ENCODE measurements at regions not wholly inside any gene's neighbourhood (a gene's known extent, or its start where the extent isn't known, plus 50 kb on each side); places are given as distances from the start of the nearest gene placed in this dataset.
"Not testable (repeated sequence)": the region's sequence is repeated elsewhere in the genome, so short reads cannot be mapped to it uniquely, and the experiment has no call there.

DNA sequence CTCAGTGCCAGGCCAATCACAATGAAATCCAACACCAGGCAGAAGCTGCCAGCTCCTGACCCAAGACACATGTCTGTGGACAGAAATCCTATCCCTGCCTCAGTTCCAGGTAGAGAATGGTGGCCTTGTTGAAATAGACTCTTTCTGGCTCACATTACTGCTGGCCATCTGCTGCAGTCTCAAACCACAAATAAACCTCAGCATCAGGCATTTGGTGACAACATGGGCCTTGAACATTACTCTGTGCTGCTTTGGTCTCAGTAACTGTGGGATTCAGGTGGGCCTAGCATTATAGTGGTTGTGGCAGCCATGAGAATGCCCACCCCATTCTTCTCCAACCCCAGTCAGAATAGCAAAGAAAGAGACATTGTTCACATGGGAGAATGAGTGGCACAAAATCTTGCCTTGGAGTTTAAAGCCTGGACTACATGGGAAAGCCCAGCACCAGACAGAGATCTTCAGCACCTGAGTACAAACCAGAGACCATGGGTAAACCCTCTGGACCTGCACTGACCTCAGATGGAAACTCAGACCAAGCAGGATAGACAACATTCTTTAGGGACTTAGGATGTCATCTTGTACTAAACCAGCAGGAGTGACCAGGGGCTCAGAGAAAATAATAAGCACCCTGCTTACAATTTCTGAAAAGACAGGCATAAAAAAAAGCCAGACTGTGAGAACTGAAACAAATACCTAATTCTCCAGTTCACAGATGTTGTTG lies 50.4 kb upstream of the TRAM1L1 start:
- DNase-seq (ENCODE audit: low spot score), result no peak

DNA sequence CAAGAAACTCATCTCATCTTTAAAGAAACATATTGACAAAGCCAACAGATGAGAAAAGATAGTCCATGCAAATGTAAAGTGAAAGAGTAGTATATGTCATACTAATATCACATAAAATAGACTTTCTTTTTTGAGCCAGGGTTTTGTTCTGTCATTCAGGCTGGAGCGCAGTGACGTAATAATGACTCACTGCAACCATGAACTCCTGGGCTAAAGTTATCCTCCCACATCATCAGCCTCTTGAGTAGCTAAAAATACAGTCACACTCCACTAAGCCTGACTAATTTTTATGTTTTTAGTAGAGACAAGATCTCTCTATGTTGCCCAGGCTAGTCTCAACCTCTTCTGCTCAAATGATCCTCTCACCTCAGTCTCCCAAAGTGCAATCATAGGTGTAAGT lies 51.8 kb upstream of the TRAM1L1 start:
- DNase-seq (ENCODE audit: low spot score), result no peak

- DNase-seq (ENCODE audit: low spot score), result not testable (repeated sequence)
Observed at GRCh38 chr4:117138732-117139131, 53.4 kb upstream of the TRAM1L1 start.

DNA sequence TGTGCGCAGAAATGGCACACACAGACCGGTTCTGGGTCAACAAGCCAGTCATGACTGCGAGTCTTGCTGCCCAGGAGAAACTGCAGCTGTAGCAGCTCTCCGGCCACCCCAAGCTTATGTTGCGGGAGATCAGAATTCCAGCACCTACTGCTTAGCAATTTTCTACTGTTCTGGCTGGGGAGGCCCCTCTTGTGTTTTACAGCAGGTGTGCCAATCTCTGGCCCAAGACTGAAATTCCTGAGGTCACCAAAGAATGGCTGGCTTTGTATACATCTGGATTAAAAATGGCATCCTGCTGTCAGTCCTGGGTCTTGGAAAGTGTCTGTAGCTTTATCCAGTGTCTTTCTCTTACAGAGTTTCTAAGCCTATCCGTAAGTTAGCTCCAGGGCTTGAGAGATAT lies 68.9 kb upstream of the TRAM1L1 start:
- DNase-seq (ENCODE audit: low spot score), result no peak

- no peak for DNase-seq (ENCODE audit: low spot score)
Observed at GRCh38 chr4:117156806-117157205, 71.4 kb upstream of the TRAM1L1 start.

- DNase-seq (ENCODE audit: low spot score), result no peak
Observed at GRCh38 chr4:117157360-117157759, 72.0 kb upstream of the TRAM1L1 start.

DNA sequence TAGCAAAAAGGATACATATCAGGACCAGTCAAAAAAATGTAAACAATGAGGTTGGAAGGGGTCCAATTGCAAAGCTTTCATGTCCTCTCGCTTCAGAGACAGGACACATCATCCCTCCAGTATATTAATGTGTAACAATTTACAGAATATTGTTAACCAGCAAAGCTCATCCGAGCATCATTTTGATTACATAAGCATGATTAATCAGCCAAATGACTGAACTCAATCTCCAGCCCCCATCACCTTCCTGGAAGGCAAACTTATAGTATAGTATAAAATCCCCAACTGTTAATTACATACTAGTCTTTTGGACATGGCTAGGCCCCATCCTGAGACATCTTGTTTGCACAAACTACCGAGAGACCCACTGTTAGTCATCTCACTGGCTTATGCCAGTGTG lies 77.6 kb upstream of the TRAM1L1 start:
- DNase-seq (ENCODE audit: low spot score), result no peak

- peak; percentile 7 for DNase-seq (ENCODE audit: low spot score)
Observed at GRCh38 chr4:117164338-117164737, 79.0 kb upstream of the TRAM1L1 start.

DNA sequence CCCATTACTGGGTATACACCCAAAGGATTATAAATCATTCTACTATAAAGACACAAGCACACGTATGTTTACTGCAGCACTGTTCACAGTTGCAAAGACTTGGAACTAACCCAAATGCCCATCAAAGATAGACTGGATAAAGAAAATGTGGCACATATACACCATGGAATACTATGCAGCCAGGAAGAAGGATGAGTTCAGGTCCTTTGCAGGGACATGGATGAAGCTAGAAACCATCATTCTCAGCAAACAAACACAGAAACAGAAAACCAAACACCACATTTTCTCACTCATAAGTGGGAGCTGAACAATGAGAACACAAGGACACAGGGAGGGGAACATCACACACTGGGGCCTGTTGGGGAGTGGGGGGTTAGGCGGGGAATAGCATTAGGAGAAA lies 90.0 kb upstream of the TRAM1L1 start:
- not testable (repeated sequence) for DNase-seq (ENCODE audit: low spot score)

GRCh38 chr4:117203231-117203630 lies 117.9 kb upstream of the TRAM1L1 start:
- DNase-seq (ENCODE audit: low spot score), result no peak

GRCh38 chr4:117210551-117210950 lies 125.2 kb upstream of the TRAM1L1 start:
- DNase-seq (ENCODE audit: low spot score), result no peak

DNA sequence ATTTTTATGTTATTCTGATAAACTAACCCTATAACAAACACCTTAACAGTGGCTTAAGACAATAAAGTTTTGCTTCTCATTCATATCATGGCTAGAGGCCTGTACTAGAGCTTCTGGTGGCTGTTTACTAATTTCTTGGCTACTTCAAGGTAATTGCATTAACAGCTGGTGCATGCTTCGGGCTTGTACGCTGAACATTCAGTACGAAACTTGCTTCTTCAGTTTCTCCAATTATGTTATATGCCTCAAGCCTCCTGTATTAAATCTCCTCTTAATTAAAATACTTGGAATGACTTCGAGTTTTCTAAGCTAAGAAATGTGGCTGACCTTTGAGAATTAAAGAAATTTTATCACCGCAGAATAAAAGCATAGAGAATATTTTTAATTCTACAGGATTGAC lies 138.9 kb upstream of the TRAM1L1 start:
- DNase-seq (ENCODE audit: low spot score), result no peak

DNA sequence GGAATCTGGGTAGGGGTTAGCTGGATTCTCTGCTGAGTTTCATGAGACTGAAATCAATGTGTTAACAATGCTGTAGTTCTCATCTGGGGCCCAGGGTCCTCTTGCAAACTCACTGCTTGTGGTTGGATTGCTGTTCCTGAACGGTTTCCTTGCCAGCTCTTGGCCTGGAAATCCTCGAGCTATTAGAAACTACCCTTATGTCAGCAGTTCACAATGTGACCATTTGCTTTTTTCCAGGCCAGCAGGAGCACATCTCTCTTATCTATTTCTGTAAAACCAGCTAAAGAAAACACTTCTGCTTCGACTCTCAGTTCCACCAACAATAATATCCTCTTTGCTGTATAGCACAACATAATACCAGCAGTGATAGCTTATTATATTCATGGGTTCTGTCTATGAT lies 140.1 kb upstream of the TRAM1L1 start:
- no peak for DNase-seq (ENCODE audit: low spot score)

DNA sequence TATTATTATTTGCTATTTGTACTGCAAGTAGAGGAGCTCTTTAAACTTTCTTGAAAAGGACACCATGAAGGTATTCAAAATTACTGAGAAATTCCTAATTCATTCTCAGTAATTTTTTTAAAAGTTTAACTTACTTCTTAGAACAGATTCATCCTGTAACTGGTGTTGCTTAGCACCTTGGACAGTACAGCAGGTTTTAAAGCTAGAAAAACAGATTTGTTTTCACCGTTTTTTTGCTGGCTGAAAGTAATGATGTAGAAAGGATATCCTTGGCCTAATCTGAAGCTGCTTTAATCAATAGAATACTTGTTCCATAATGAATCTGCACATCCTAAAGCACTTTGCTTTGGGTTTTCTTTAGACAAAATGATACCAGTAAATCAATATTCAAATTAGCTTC lies 142.5 kb upstream of the TRAM1L1 start:
- DNase-seq (ENCODE audit: low spot score), result no peak

GRCh38 chr4:117239434-117239833 lies 154.1 kb upstream of the TRAM1L1 start:
- DNase-seq (ENCODE audit: low spot score), result no peak

DNA sequence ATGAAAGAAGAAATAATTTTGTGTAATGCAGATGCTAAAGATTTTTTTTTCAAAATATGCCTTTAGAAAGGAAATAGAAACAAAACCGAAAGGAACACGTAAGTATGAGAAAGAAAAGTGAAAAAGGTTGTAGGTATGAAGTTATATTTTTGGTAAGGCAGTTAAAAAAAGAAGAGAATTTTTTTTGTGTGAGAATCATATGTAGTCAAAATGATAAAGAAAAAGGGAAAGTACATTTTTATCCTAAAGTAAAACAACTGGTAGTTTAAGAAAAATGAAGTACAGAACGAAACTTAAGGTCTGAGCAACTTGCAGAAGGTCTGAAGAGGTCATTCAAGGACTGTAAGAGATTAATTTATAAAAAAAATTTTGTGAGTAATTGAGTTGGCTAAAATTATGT lies 164.0 kb upstream of the TRAM1L1 start:
- DNase-seq (ENCODE audit: low spot score), result no peak

- DNase-seq (ENCODE audit: low spot score), result no peak
Observed at GRCh38 chr4:117264072-117264471, 178.7 kb upstream of the TRAM1L1 start.

DNA sequence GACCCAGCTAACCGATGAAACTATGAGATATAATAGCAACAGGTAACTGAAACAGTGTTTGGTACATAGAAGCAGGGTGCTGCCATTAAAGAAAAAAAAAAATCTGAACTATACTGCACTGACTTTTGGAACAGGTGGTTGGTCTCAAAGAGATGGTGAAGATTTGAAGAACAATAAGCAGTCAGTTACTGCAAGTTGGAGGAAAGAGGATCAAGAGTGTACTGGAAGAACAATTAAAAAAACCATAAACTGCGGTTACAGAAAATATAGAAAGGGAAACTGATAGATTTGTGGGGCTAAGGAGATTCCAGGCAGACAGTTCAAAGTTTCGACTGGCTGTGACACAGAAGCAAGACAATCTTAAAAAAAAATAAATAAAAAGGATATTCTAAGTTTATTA lies 181.9 kb upstream of the TRAM1L1 start:
- DNase-seq (ENCODE audit: low spot score), result no peak

DNA sequence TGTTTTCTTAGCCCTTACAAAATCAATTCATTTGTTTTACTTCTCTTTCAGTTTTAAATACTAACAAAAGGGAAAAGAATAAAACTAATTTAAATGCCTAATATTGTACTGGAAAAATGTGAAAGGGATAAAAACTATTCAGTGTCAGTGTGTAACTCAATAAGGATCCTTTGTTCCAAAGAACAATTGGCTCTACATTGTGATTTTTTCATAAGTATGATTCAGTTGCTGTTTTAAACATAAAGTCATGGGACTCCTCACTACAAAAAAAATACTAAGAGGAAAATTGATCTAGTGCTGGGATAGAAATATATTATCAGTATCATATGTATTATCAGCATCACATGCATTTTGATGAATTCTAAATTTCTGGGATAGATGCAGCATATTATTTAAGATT lies 199.4 kb upstream of the TRAM1L1 start:
- no peak for DNase-seq (ENCODE audit: low spot score)

- DNase-seq (ENCODE audit: low spot score), result no peak
Observed at GRCh38 chr4:117293784-117294183, 208.4 kb upstream of the TRAM1L1 start.

- DNase-seq (ENCODE audit: low spot score), result no peak
Observed at GRCh38 chr4:117302226-117302625, 216.8 kb upstream of the TRAM1L1 start.

- DNase-seq (ENCODE audit: low spot score), result no peak
Observed at GRCh38 chr4:117311215-117311614, 225.8 kb upstream of the TRAM1L1 start.

DNA sequence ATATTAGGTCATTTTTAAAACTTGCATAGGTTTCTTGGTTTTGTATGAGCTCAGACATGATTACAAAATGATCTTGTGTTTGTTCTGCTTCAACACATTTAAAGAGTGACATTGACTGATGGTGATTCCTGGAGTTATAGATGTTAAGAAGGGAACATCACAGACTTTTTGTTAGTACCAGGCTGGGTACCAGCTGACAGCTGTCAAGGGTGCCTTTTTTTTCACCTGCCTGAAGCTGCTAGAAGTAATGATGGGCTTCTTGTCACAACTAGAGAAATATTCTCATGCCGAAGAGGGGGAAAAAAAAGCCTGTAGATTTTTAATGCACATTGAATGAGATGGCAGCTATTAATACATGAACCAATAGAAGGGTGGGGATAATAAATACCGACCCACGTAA lies 226.6 kb upstream of the TRAM1L1 start:
- no peak for DNase-seq (ENCODE audit: low spot score)

GRCh38 chr4:117324851-117325491 lies 239.6 kb upstream of the TRAM1L1 start:
- DNase-seq (ENCODE audit: low spot score), result no peak
